ENCODE measurements at regions not wholly inside any gene's neighbourhood (a gene's known extent, or its start where the extent isn't known, plus 50 kb on each side); places are given as distances from the start of the nearest gene placed in this dataset.

GRCh38 chr3:86797946-86798345 lies 193.0 kb downstream of the VGLL3 start:
- DNase-seq (ENCODE audit: low read depth in 1 of 2, low spot score in 1 of 2): no peak
- TF ChIP-seq SPI1 (IDR thresholded peaks at IDR 0.05; ENCODE audit: borderline replicate concordance, low read depth) (no peak), POLR2AphosphoS5 (IDR thresholded peaks at IDR 0.05; ENCODE audit: low read depth) (no peak), GABPA (IDR thresholded peaks at IDR 0.05; ENCODE audit: low read depth) (no peak), REST (IDR thresholded peaks at IDR 0.05; ENCODE audit: insufficient replicate concordance, low read depth) (no peak), CTCF (IDR thresholded peaks at IDR 0.05; ENCODE audit: insufficient read depth, low read length) (no peak)
- H3K27me3 ChIP-seq (ENCODE audit: insufficient read depth, poor library complexity, severe bottlenecking): no peaks in the 10 kb centered on the region
- H3K4me3 ChIP-seq (replicated peaks; ENCODE audit: insufficient read depth, low read length): no peak overlapping the region
- no peak overlapping the region for H3K27ac ChIP-seq (replicated peaks)

- H3K27me3 ChIP-seq (ENCODE audit: insufficient read depth, poor library complexity, severe bottlenecking): no peaks in the 10 kb centered on the region
- no peak for DNase-seq (ENCODE audit: low read depth in 1 of 2, low spot score in 1 of 2)
- no peak overlapping the region for H3K27ac ChIP-seq (replicated peaks)
- H3K4me3 ChIP-seq (replicated peaks; ENCODE audit: insufficient read depth, low read length): no peak overlapping the region
- TF ChIP-seq SPI1 (IDR thresholded peaks at IDR 0.05; ENCODE audit: borderline replicate concordance, low read depth) (no peak), REST (IDR thresholded peaks at IDR 0.05; ENCODE audit: insufficient replicate concordance, low read depth) (no peak), POLR2AphosphoS5 (IDR thresholded peaks at IDR 0.05; ENCODE audit: low read depth) (no peak), CTCF (IDR thresholded peaks at IDR 0.05; ENCODE audit: insufficient read depth, low read length) (no peak), GABPA (IDR thresholded peaks at IDR 0.05; ENCODE audit: low read depth) (no peak)
Observed at GRCh38 chr3:86794361-86795065, 196.4 kb downstream of the VGLL3 start.

DNA sequence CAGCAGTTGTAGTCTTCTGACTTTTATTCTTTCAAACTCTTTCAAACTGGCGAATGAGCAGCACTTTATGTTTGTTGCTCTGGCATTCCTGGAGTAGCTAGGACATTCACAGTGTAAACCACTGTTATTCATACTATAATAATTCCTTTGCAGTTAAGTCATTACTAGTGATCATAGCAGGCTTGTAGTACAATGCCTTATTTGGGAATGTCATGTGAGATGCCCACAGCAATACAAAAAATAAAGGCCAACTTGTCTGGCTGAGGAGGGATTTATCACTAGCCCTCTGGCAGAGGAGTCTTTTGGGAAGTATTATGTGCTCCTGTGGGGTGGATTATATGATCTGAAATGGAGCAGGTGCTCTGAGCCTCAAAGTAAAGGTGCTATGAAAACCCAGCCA lies 197.2 kb downstream of the VGLL3 start:
- TF ChIP-seq REST (IDR thresholded peaks at IDR 0.05; ENCODE audit: insufficient replicate concordance, low read depth) (no peak), SPI1 (IDR thresholded peaks at IDR 0.05; ENCODE audit: borderline replicate concordance, low read depth) (no peak), POLR2AphosphoS5 (IDR thresholded peaks at IDR 0.05; ENCODE audit: low read depth) (no peak), CTCF (IDR thresholded peaks at IDR 0.05; ENCODE audit: insufficient read depth, low read length) (no peak)
- Histone ChIP-seq H3K27me3 (ENCODE audit: insufficient read depth, poor library complexity, severe bottlenecking) (no peaks in the 10 kb centered on the region), H3K27ac (replicated peaks) (no peak overlapping the region), H3K4me3 (replicated peaks; ENCODE audit: insufficient read depth, low read length) (no peak overlapping the region)
- DNase-seq (ENCODE audit: low read depth in 1 of 2, low spot score in 1 of 2): no peak

Measured in HL-60 (cell line).